ENCODE measurements at regions not wholly inside any gene's neighbourhood (a gene's known extent, or its start where the extent isn't known, plus 50 kb on each side); places are given as distances from the start of the nearest gene placed in this dataset.

- Histone ChIP-seq H3K9me3 (ENCODE audit: severe bottlenecking) (no peaks in the 10 kb centered on the region), H3K36me3 (no peaks in the 10 kb centered on the region), H3K4me3 (ENCODE audit: low read depth, low read length) (no peak overlapping the region), H3K27me3 (ENCODE audit: insufficient read depth, low read depth, severe bottlenecking) (no peaks in the 10 kb centered on the region), H3K27ac (no peak overlapping the region)
- no peak for TF ChIP-seq CTCF (IDR thresholded peaks at IDR 0.05; ENCODE audit: low read depth, low read length)
- no peak for DNase-seq
Measured at GRCh38 chr13:62040078-62040477, 624.4 kb upstream of the PCDH20 start.

- H3K27me3 ChIP-seq (ENCODE audit: insufficient read depth, low read depth, severe bottlenecking) = no peaks in the 10 kb centered on the region
- H3K36me3 ChIP-seq = no peaks in the 10 kb centered on the region
- no peak overlapping the region for H3K4me3 ChIP-seq (ENCODE audit: low read depth, low read length)
- no peaks in the 10 kb centered on the region for H3K9me3 ChIP-seq (ENCODE audit: severe bottlenecking)
- no peak overlapping the region for H3K27ac ChIP-seq
- no peak for TF ChIP-seq CTCF (IDR thresholded peaks at IDR 0.05; ENCODE audit: low read depth, low read length)
- no peak for DNase-seq
Measured at GRCh38 chr13:62038214-62038613, 622.6 kb upstream of the PCDH20 start.

- no peak overlapping the region for H3K4me3 ChIP-seq (ENCODE audit: low read depth, low read length)
Measured at GRCh38 chr13:62035981-62036380, 620.3 kb upstream of the PCDH20 start.

GRCh38 chr13:62033934-62034333 is 618.3 kb upstream of the PCDH20 start:
- no peak overlapping the region for H3K27ac ChIP-seq
- H3K36me3 ChIP-seq = no peaks in the 10 kb centered on the region
- no peaks in the 10 kb centered on the region for H3K9me3 ChIP-seq (ENCODE audit: severe bottlenecking)
- no peak overlapping the region for H3K4me3 ChIP-seq (ENCODE audit: low read depth, low read length)
- no peak for DNase-seq
- H3K27me3 ChIP-seq (ENCODE audit: insufficient read depth, low read depth, severe bottlenecking) = no peaks in the 10 kb centered on the region
- TF ChIP-seq CTCF (IDR thresholded peaks at IDR 0.05; ENCODE audit: low read depth, low read length) = no peak

More at GRCh38 chr13:62035981-62036380, 620.3 kb upstream of the PCDH20 start:
- H3K9me3 ChIP-seq (ENCODE audit: severe bottlenecking) = no peaks in the 10 kb centered on the region
- H3K27ac ChIP-seq = no peak overlapping the region
- H3K27me3 ChIP-seq (ENCODE audit: insufficient read depth, low read depth, severe bottlenecking) = no peaks in the 10 kb centered on the region
- no peaks in the 10 kb centered on the region for H3K36me3 ChIP-seq
- no peak for TF ChIP-seq CTCF (IDR thresholded peaks at IDR 0.05; ENCODE audit: low read depth, low read length)
- DNase-seq = no peak

- TF ChIP-seq CTCF (IDR thresholded peaks at IDR 0.05; ENCODE audit: low read depth, low read length) = no peak
- H3K4me3 ChIP-seq (ENCODE audit: low read depth, low read length) = no peak overlapping the region
- no peak for DNase-seq
- no peaks in the 10 kb centered on the region for H3K27me3 ChIP-seq (ENCODE audit: insufficient read depth, low read depth, severe bottlenecking)
- no peaks in the 10 kb centered on the region for H3K9me3 ChIP-seq (ENCODE audit: severe bottlenecking)
- no peaks in the 10 kb centered on the region for H3K36me3 ChIP-seq
- no peak overlapping the region for H3K27ac ChIP-seq
Measured at GRCh38 chr13:62022369-62022768, 606.7 kb upstream of the PCDH20 start.

- no peak overlapping the region for H3K27ac ChIP-seq
- H3K4me3 ChIP-seq (ENCODE audit: low read depth, low read length) = no peak overlapping the region
- no peaks in the 10 kb centered on the region for H3K9me3 ChIP-seq (ENCODE audit: severe bottlenecking)
- DNase-seq = no peak
- no peaks in the 10 kb centered on the region for H3K36me3 ChIP-seq
- H3K27me3 ChIP-seq (ENCODE audit: insufficient read depth, low read depth, severe bottlenecking) = no peaks in the 10 kb centered on the region
- no peak for TF ChIP-seq CTCF (IDR thresholded peaks at IDR 0.05; ENCODE audit: low read depth, low read length)
Measured at GRCh38 chr13:62019858-62020257, 604.2 kb upstream of the PCDH20 start.
